ENCODE measurements at regions not wholly inside any gene's neighbourhood (a gene's known extent, or its start where the extent isn't known, plus 50 kb on each side); places are given as distances from the start of the nearest gene placed in this dataset.
"Not testable (repeated sequence)": the region's sequence is repeated elsewhere in the genome, so short reads cannot be mapped to it uniquely, and the experiment has no call there.

GRCh38 chr5:159680095-159680494 is 236.2 kb upstream of the ADRA1B start:
- Histone ChIP-seq H3K36me3 (ENCODE audit: insufficient read depth, low read length) (no peaks in the 10 kb centered on the region), H2AFZ (ENCODE audit: low read depth, low read length) (no peak overlapping the region), H3K4me2 (ENCODE audit: low read length) (no peak overlapping the region), H3K27ac (ENCODE audit: low read depth, low read length) (no peak overlapping the region), H3K79me2 (ENCODE audit: insufficient read depth, low read length) (no peaks in the 10 kb centered on the region), H3K4me1 (ENCODE audit: insufficient read depth, low read length) (no peaks in the 10 kb centered on the region), H3K27me3 (ENCODE audit: insufficient read depth, low read length) (no peaks in the 10 kb centered on the region), H3K9ac (ENCODE audit: low read length) (no peak overlapping the region), H3K9me3 (ENCODE audit: insufficient read depth, low read depth, low read length) (peaks cover 6% of the 10 kb centered on the region), H3K4me3 (ENCODE audit: insufficient read depth, low read depth, low read length) (no peak overlapping the region), H4K20me1 (ENCODE audit: insufficient read depth, low read length) (no peaks in the 10 kb centered on the region)
- DNase-seq (ENCODE audit: low read depth), result no peak
- peaks cover 21% of the 10 kb centered on the region for H3K9me3 Mint-ChIP-seq (ENCODE audit: unreplicated experiment)
- H3K4me1 Mint-ChIP-seq (ENCODE audit: low read depth, unreplicated experiment), result no peaks in the 10 kb centered on the region
- peaks cover 3% of the 10 kb centered on the region for H3K36me3 Mint-ChIP-seq (ENCODE audit: low read depth, unreplicated experiment)
- H3K4me3 Mint-ChIP-seq (ENCODE audit: unreplicated experiment), result no peak overlapping the region
- FAIRE-seq, result no peak
- no peak for TF ChIP-seq EZH2 (IDR thresholded peaks at IDR 0.05; ENCODE audit: insufficient read depth, low read length)
- peaks cover 3% of the 10 kb centered on the region for H3K27me3 Mint-ChIP-seq (ENCODE audit: low read depth, unreplicated experiment)
- no peak overlapping the region for H3K27ac Mint-ChIP-seq (ENCODE audit: unreplicated experiment)

DNA sequence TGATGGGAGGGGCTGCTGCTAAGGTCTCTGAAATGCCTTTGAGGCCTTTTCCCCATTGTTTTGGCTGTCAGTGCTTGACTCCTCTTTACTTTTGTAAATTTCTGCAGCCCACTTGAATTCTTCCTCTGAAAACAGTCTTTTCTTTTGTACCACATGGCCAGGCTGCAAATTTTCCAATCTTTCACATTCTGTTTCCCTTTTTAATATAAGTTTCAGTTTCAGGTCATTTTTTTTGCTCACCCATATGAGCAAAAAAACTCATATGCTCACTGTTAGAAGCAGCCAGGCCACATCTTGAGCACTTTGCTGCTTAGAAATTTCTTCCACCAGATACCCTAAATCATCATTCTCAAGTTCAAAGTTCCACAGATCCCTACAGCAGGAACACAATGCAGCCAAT is 234.6 kb upstream of the ADRA1B start:
- H3K27me3 Mint-ChIP-seq (ENCODE audit: low read depth, unreplicated experiment), result peaks cover 3% of the 10 kb centered on the region
- no peak for FAIRE-seq
- H3K9ac ChIP-seq (ENCODE audit: low read length), result no peak overlapping the region

GRCh38 chr5:159682623-159683022 is 233.7 kb upstream of the ADRA1B start:
- Mint-ChIP-seq H3K36me3 (ENCODE audit: low read depth, unreplicated experiment) (peaks cover 3% of the 10 kb centered on the region), H3K9me3 (ENCODE audit: unreplicated experiment) (peaks cover 21% of the 10 kb centered on the region), H3K27ac (ENCODE audit: unreplicated experiment) (no peak overlapping the region), H3K27me3 (ENCODE audit: low read depth, unreplicated experiment) (peaks cover 3% of the 10 kb centered on the region), H3K4me1 (ENCODE audit: low read depth, unreplicated experiment) (no peaks in the 10 kb centered on the region), H3K4me3 (ENCODE audit: unreplicated experiment) (no peak overlapping the region)
- TF ChIP-seq, protein P1, sequence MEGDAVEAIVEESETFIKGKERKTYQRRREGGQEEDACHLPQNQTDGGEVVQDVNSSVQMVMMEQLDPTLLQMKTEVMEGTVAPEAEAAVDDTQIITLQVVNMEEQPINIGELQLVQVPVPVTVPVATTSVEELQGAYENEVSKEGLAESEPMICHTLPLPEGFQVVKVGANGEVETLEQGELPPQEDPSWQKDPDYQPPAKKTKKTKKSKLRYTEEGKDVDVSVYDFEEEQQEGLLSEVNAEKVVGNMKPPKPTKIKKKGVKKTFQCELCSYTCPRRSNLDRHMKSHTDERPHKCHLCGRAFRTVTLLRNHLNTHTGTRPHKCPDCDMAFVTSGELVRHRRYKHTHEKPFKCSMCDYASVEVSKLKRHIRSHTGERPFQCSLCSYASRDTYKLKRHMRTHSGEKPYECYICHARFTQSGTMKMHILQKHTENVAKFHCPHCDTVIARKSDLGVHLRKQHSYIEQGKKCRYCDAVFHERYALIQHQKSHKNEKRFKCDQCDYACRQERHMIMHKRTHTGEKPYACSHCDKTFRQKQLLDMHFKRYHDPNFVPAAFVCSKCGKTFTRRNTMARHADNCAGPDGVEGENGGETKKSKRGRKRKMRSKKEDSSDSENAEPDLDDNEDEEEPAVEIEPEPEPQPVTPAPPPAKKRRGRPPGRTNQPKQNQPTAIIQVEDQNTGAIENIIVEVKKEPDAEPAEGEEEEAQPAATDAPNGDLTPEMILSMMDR (IDR thresholded peaks at IDR 0.05; ENCODE audit: insufficient read depth, low read depth, low read length), result no peak
- TF ChIP-seq EZH2 (IDR thresholded peaks at IDR 0.05; ENCODE audit: insufficient read depth, low read length), result no peak
- Histone ChIP-seq H3K9me3 (ENCODE audit: insufficient read depth, low read depth, low read length) (peaks cover 6% of the 10 kb centered on the region), H3K4me3 (ENCODE audit: insufficient read depth, low read depth, low read length) (no peak overlapping the region), H3K79me2 (ENCODE audit: insufficient read depth, low read length) (no peaks in the 10 kb centered on the region), H3K27ac (ENCODE audit: low read depth, low read length) (no peak overlapping the region), H2AFZ (ENCODE audit: low read depth, low read length) (no peak overlapping the region), H4K20me1 (ENCODE audit: insufficient read depth, low read length) (no peaks in the 10 kb centered on the region), H3K36me3 (ENCODE audit: insufficient read depth, low read length) (no peaks in the 10 kb centered on the region), H3K27me3 (ENCODE audit: insufficient read depth, low read length) (no peaks in the 10 kb centered on the region), H3K9ac (ENCODE audit: low read length) (no peak overlapping the region), H3K4me1 (ENCODE audit: insufficient read depth, low read length) (no peaks in the 10 kb centered on the region), H3K4me2 (ENCODE audit: low read length) (no peak overlapping the region)
- FAIRE-seq (no peak), DNase-seq (ENCODE audit: low read depth) (no peak)

More for the DNA sequence above, 234.6 kb upstream of the ADRA1B start:
- Histone ChIP-seq H3K9me3 (ENCODE audit: insufficient read depth, low read depth, low read length) (peaks cover 6% of the 10 kb centered on the region), H3K4me2 (ENCODE audit: low read length) (no peak overlapping the region), H3K4me1 (ENCODE audit: insufficient read depth, low read length) (no peaks in the 10 kb centered on the region), H4K20me1 (ENCODE audit: insufficient read depth, low read length) (no peaks in the 10 kb centered on the region), H3K36me3 (ENCODE audit: insufficient read depth, low read length) (no peaks in the 10 kb centered on the region), H3K4me3 (ENCODE audit: insufficient read depth, low read depth, low read length) (no peak overlapping the region), H3K79me2 (ENCODE audit: insufficient read depth, low read length) (no peaks in the 10 kb centered on the region), H2AFZ (ENCODE audit: low read depth, low read length) (no peak overlapping the region), H3K27me3 (ENCODE audit: insufficient read depth, low read length) (no peaks in the 10 kb centered on the region), H3K27ac (ENCODE audit: low read depth, low read length) (no peak overlapping the region)
- H3K27ac Mint-ChIP-seq (ENCODE audit: unreplicated experiment), result no peak overlapping the region
- H3K4me1 Mint-ChIP-seq (ENCODE audit: low read depth, unreplicated experiment), result no peaks in the 10 kb centered on the region
- H3K36me3 Mint-ChIP-seq (ENCODE audit: low read depth, unreplicated experiment), result peaks cover 3% of the 10 kb centered on the region
- peaks cover 21% of the 10 kb centered on the region for H3K9me3 Mint-ChIP-seq (ENCODE audit: unreplicated experiment)
- DNase-seq (ENCODE audit: low read depth), result no peak
- no peak overlapping the region for H3K4me3 Mint-ChIP-seq (ENCODE audit: unreplicated experiment)
- TF ChIP-seq, protein P1 (IDR thresholded peaks at IDR 0.05; ENCODE audit: insufficient read depth, low read depth, low read length), result no peak
- TF ChIP-seq EZH2 (IDR thresholded peaks at IDR 0.05; ENCODE audit: insufficient read depth, low read length), result no peak

- not testable (repeated sequence) for H3K27me3 Mint-ChIP-seq (ENCODE audit: low read depth, unreplicated experiment); H3K9me3 Mint-ChIP-seq (ENCODE audit: unreplicated experiment); H3K27ac ChIP-seq (ENCODE audit: low read depth, low read length); H3K4me1 Mint-ChIP-seq (ENCODE audit: low read depth, unreplicated experiment); H3K4me3 Mint-ChIP-seq (ENCODE audit: unreplicated experiment); H3K9me3 ChIP-seq (ENCODE audit: insufficient read depth, low read depth, low read length); H3K4me3 ChIP-seq (ENCODE audit: insufficient read depth, low read depth, low read length); FAIRE-seq; H3K79me2 ChIP-seq (ENCODE audit: insufficient read depth, low read length); H3K9ac ChIP-seq (ENCODE audit: low read length); H3K4me2 ChIP-seq (ENCODE audit: low read length); H3K4me1 ChIP-seq (ENCODE audit: insufficient read depth, low read length); H2AFZ ChIP-seq (ENCODE audit: low read depth, low read length); H3K36me3 ChIP-seq (ENCODE audit: insufficient read depth, low read length); DNase-seq (ENCODE audit: low read depth); H3K27ac Mint-ChIP-seq (ENCODE audit: unreplicated experiment); H3K27me3 ChIP-seq (ENCODE audit: insufficient read depth, low read length); H3K36me3 Mint-ChIP-seq (ENCODE audit: low read depth, unreplicated experiment); H4K20me1 ChIP-seq (ENCODE audit: insufficient read depth, low read length)
Observed at GRCh38 chr5:159687892-159688291, 228.4 kb upstream of the ADRA1B start.
